HG03064 (cell line): ENCODE measurements at regions not wholly inside any gene's neighbourhood (a gene's known extent, or its start where the extent isn't known, plus 50 kb on each side); places are given as distances from the start of the nearest gene placed in this dataset.

Experiments
- ATAC-seq: cut with Tn5 transposase; IDR thresholded peaks from one replicate; pipeline ENCODE4 v1.9.1; 2021; ENCODE audit warnings: low read depth; ENCODE audit not compliant: unreplicated experiment

- no peak for ATAC-seq
Observed at GRCh38 chr14:85195872-85196477, 334.0 kb upstream of the FLRT2 start.

DNA sequence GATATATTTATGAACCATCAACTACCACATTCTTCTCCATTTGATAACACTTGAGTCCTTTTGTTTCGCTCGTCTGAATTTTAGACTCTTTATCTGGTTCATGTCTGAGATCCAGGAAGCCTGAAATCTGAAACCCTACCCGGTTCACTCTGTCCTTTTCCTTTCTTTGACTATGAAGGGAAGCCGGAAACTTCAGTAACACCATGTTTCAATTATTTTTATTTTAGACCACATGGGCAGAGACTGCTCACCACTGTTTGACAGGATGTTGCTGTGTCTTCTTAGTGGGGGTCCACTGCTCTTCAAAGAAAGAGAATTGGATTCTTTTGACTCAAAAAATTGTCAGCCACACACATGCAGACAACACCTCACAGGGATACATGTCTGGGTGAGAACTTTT lies 331.9 kb upstream of the FLRT2 start:
- no peak for ATAC-seq

GRCh38 chr14:85205875-85206274 lies 324.1 kb upstream of the FLRT2 start:
- ATAC-seq, result no peak

GRCh38 chr14:85214471-85214870 lies 315.5 kb upstream of the FLRT2 start:
- ATAC-seq, result no peak

- no peak for ATAC-seq
Observed at GRCh38 chr14:85217412-85217811, 312.5 kb upstream of the FLRT2 start.

DNA sequence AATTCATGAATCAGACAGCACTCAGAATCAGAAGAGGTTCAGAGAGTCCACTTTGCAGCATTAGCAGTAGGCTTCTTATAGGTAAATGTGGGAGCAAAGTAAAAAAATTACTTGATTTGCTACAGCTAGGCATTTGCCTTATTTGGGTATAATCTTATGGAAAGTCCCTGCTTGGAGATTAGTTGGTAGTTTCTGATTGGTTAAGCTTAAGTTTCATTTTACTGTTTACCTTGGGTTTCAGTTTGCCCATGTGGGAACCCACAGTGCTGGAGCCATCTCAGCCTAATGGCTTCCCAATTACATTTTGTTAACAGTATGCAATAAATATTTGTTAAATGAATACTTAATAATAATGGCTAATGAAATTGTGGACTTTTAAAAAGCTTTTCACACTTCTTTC lies 311.0 kb upstream of the FLRT2 start:
- no peak for ATAC-seq

DNA sequence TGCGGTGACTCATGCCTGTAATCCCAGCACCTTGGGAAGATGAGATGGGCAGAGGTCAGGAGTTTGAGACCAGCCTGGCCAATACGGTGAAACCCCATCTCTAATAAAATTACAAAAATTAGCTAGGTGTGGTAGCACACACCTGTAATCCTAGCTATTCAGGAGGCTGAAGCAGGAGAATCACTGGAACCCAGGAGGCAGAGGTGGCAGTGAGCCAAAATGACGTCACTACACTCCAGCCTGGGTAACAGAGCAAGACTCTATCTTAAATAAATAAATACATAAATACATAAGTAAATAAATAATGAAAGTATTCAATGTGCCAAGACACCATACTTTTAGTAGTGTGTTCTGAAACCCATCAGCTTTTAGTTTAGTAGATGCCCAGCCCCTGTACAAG lies 308.1 kb upstream of the FLRT2 start:
- no peak for ATAC-seq

GRCh38 chr14:85222341-85222740 lies 307.6 kb upstream of the FLRT2 start:
- no peak for ATAC-seq

GRCh38 chr14:85223667-85224066 lies 306.3 kb upstream of the FLRT2 start:
- no peak for ATAC-seq

DNA sequence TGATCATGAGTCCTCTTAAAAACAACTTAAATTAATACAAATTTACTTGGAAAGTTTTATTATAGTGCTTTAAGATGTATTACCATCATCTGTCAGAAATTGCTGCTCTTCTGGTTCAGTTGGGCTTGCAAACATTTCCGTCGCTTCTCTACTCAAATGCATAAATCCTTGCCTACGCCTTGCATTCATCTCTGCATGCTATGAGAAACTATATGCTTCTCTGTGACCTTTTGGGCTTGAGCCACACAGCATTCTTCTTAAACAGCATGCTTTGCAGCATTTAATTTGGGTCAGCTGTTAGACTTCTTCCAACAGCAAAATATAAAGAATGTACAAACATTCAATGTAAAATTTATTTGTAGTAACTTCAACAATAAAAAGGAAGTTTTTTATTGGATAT lies 305.7 kb upstream of the FLRT2 start:
- no peak for ATAC-seq

DNA sequence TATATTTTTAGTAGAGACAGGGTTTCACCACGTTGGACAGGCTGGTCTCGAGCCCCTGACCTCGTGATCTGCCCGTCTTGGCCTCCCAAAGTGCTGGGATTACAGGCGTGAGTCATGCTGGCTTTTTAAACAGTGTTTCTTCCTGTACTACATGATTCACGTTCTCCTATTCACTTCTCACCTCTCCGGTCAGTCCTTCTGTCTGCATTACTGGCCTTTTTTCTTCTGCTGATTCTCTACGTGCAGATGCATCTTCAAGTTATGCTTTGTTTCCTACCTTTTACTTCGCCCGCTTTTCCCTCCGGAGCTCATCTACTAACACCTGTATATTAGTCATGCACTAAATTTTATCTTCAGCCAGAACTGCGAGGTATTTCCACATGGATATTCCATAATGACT lies 296.2 kb upstream of the FLRT2 start:
- ATAC-seq, result no peak

GRCh38 chr14:85234156-85235025 lies 295.6 kb upstream of the FLRT2 start:
- ATAC-seq, result no peak

DNA sequence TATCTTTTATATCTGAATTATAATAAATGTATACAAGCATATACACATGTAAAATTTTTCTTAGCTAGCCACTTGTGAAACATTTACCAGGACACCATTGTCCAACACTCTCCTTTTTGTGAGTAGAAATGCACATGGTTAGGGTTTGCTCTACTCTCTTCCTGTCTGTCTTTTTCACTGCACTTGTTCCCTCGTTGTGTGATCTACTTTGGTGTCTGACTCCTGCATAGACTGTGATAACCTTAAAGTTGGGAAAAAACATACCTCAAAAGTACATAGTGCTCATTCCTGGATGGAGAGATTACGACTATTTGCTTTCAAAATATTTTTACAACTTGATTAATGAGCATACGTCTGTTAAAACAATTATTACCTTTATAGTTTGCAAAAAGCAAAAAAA lies 294.1 kb upstream of the FLRT2 start:
- ATAC-seq, result no peak

- no peak for ATAC-seq
Observed at GRCh38 chr14:85236296-85236695, 293.6 kb upstream of the FLRT2 start.

- no peak for ATAC-seq
Observed at GRCh38 chr14:85239791-85240190, 290.2 kb upstream of the FLRT2 start.

DNA sequence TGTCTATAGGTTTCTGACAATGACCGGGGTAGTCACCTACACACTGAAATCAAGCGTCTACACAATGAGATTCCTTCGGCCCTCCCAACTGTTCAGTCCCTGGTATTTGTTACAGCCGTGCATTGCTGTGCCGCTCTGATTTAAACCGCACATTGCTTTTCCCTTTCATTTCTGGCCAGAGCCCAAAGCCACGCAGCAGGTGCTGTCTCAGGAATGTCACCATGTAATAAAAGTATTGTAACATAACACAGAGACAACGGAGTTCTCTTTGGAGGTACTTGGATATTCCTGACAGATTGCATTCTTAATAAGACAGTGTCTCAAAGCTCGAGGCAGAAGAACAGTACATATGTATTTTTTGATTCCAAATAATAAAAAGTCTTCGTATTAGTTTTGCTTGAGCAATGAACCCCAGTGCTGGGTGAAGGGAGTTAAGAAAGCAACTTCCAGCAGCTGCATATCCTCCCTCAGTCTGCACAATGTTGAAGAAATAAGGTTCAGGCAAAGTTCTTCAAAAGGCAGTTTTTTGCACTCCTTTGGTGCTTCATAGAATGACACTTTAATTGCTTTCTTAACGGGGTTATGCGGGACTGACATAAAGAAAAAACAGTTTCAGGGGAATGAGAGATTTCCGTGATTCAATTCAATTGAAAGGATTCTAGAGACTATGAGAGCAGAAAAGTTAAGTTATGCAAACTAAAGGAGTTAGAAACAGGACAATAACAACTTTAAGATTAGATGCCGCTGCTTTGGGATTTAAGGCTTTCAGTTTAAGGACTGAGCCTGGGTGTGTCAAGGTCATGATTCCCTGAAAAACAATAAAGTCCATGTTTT lies 288.7 kb upstream of the FLRT2 start:
- ATAC-seq, result no peak

DNA sequence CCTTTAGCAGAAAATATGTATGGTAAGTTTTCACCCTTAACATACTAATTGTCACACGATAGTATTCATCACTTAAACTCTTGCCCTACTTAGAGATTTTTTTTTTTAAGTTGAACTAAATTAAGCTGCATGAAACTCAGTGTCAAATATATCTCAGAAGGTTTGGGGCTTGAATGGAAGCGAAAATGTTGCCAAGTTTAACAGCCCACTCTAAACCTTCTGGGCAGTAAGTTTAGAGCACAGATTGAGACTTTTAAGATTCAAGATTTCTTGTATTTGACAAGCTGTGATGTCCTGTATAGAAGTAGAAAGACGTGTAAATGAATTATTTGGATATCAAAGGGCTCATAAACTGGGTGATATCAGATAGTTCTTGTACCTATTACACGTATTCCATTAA lies 287.3 kb upstream of the FLRT2 start:
- ATAC-seq, result no peak

GRCh38 chr14:85243321-85243720 lies 286.6 kb upstream of the FLRT2 start:
- no peak for ATAC-seq

DNA sequence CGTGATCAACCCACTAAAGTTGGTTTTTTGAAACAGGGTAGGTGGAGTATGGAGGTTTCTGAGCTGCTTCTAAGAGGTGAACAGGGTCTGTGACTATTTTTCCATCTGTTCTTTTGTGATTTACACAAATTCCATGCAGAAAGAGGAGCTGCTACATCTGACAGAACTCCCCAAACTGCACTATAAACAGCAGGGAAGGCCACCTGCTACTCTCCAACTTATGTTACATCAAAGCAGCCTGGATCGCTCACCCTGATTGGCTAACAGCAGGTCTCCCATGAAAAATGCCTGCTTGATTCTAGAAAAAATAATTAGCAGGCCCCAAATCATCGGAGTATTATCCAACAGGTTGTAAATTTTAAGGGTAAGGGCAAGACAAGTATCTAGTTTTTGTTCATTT lies 282.9 kb upstream of the FLRT2 start:
- ATAC-seq, result no peak

DNA sequence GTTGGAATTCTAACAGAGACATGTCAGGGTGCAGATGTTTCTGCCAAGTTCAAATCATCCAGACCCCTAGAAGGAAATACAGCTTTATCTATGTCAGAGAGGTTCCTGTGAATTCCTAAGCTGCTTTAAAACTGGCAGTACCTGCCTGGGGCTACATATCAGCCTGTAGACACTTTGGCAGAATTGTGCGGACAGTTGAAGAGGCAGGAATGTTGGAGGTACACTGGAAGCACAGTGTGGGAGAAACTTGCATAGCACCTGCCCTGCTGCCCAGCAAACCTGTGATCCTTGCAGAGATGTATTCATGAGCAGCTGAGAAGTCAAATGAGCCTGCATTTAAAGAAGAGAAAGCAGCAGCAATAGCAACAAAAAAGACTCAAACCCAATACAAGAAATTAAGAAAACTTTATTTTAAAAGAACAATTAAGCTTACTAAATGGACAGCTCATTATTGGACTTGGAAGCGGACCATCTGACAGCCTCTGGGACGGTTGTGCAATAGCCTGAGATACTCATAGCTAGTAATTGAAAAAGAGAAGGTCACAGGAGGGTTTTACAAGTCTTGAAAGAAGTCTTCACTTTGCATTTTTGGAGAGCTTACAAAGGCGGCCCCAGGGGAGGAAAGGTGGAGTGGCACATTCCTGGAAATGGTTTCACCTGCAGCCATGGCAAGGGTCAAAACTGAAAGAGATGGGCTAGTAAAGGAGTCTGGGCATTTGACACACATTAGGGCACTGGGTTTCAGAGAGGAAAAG lies 280.9 kb upstream of the FLRT2 start:
- ATAC-seq, result no peak
